SW 1271 (cell line): ENCODE measurements at regions not wholly inside any gene's neighbourhood (a gene's known extent, or its start where the extent isn't known, plus 50 kb on each side); places are given as distances from the start of the nearest gene placed in this dataset.
A peak's percentile ranks its signal among the peaks of the same experiment; 100 is the strongest.

Experiments used
- DNase-seq, 2 experiments: peaks; one replicate each; lab custom pipeline; 2025; lab: John Stamatoyannopoulos, UW

GRCh38 chr14:27386391-27386790 is 788.6 kb upstream of the NOVA1 start:
- no peak for DNase-seq

GRCh38 chr14:27387463-27387862 is 789.6 kb upstream of the NOVA1 start:
- DNase-seq, result no peak

- DNase-seq, result no peak
Observed at GRCh38 chr14:27389402-27389801, 791.6 kb upstream of the NOVA1 start.

- DNase-seq, result no peak
Observed at GRCh38 chr14:27390155-27390554, 792.3 kb upstream of the NOVA1 start.

- no peak for DNase-seq
Observed at GRCh38 chr14:27391331-27391730, 793.5 kb upstream of the NOVA1 start.

DNA sequence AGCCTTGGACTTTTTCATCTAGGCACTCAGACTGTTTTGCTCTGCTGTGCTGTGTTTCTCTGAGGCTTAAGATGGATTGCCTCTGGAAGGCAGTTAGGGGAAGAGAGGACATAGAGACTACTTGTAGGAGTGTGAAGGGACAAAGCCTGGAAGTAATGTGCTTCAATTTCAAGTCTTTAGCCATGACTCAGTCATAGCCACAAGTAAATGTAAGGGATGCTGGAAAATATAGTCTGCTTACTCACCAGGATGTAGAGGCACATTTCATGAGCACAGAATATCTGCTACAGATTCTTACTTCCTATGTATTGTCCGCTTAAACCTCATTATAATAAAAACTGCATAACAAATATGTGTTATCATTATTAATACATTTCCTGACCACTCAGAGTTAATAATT is 794.3 kb upstream of the NOVA1 start:
- no peak for DNase-seq

GRCh38 chr14:27409944-27410343 is 812.1 kb upstream of the NOVA1 start:
- DNase-seq, result no peak

GRCh38 chr14:27410981-27411380 is 813.1 kb upstream of the NOVA1 start:
- no peak for DNase-seq

DNA sequence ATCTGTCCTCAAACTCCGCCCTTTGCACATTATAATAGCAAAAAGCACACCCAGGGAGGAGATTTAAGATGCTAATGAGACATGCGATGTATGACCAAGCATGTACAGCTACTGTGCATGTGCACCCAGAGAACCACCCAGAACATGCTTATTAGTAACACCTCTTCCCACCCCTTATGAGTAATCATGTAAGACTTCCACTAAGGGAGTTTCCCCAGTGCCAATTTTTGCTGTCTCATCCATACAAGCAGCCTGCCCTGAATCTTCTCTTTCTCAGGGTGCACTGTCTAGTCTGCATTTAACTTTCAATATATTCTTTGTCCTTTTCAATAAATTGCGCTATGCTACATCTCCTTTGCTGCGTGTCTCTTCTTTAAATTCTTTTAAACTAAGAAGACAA is 830.0 kb upstream of the NOVA1 start:
- peak in 1 of 2 experiments; percentile 11 for DNase-seq

DNA sequence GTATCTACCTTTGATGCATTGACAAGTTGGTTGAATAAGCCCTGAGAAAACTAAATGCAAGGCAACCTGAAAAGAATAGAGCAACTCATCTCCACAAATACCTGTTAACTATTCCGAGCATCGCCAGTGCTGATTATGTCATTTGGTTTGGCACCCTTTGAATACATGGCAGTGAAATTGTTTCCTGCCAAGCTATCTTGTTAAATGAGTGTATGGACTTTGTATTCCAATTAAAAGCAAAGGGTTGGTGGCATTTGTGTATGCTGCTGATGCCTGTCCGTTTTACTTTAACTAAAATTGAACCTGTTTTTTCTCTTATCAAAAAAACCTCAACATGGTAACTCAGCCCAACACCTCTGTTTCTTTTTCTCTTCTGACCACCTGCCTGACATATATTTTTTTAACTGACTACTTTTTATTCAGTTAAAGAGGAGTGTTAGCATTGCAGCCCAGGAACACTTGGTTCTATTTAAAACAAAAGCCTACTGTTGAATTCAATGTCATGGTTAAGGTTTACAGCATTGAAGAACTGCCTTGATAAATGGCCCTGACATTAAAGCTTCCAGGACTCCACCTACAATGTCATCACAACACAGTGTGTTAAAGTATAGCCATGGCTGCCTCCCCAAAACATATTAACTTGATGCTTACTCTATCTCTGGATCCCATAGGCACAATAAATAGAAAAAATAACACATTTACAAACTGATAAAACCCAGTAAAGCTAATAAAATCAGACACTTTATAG is 838.3 kb upstream of the NOVA1 start:
- no peak for DNase-seq

DNA sequence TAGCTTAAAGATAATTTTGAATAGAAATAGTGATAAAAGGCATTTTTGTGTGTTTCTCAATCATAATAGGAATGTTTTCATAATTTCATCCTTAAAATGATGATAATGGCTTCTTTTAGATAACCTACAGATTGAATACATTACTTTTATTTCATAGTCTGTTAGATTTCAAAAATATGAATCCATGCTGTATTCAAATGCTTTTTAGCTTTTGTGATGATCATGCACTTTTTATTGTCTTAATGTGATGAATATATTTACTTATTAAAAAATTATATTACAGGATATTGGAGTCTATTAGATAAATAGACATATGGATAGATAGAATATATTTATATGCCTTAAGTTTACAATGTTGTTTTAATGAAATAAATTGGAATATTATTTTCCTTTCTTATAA is 886.8 kb upstream of the NOVA1 start:
- DNase-seq, result no peak

DNA sequence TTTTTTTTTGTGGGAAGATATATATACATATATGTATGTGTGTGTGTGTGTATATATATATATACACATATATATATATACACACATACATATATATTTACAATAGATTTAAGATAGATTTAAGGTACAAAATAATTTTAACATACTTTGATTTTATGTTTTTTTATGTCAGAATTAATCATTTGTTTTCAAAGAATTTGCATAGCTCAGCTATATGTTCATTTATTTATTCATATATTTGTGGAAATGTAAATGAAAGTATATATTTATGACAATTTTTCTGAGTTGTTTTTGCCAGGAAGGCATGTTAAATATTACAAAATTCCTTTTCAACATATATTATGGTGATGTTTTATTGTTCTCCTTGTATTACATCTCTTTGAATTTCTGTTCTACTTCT is 887.4 kb upstream of the NOVA1 start:
- no peak for DNase-seq

DNA sequence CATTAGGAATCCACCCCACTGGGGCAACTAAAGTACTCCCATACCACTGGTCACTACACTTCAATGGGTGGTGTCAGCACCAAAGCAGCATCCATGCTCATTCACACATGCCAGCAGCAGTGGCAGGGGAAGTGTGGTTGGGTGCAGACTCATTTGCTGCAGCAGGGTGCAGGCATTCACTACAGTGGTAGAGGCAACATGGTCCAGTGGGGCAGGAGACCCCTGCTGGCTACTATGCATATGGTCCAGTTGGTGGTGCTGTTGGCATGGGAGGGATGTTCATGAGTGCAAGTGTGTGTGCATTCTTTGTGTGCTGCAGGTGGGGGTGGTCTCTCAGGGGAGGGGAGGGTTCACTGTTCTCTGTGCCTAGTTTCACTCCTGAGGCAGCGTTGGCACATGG is 908.4 kb upstream of the NOVA1 start:
- no peak for DNase-seq

GRCh38 chr14:27528328-27528727 is 930.5 kb upstream of the NOVA1 start:
- peak in 1 of 2 experiments; percentile 55 for DNase-seq

DNA sequence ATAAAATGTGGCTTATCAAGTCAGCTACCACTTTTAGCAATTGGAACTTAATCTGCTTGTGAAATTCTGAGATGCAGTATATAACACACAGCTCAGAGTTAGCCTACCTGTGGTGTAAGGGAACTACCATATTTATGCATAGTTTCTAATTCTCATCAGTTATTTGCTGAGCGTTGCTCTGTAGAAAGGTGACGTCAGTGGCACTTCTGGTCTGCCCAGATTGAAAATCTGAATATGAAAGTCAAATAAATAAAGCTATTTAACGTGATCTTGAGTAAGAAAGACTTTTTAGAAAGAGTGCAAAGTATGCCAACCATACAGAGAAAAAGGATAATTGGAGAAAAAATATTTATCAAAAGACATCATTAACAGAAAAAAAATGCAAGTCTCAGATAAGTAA is 938.9 kb upstream of the NOVA1 start:
- no peak for DNase-seq

DNA sequence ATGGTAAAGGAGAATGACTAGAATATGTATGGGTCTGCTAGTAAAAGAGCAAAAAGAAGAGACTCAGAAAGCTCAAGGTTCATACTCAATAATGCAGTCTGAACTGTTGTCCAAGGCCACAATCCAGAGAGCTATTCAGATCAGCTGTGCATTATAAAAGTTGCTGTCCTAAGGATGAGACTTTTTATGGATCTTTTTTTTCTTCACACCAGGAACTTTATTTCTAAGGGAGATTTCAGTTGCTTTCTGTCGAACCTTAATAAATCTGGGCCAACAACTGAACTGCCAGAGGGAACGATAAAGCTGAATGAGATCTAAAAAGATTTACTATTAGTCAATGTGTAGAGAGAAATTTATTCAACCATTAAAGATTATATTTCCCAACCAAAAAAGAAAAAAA is 948.3 kb upstream of the NOVA1 start:
- no peak for DNase-seq

- DNase-seq, result peak in 1 of 2 experiments; percentile 7
Observed at GRCh38 chr14:27553790-27554189, 956.0 kb upstream of the NOVA1 start.

DNA sequence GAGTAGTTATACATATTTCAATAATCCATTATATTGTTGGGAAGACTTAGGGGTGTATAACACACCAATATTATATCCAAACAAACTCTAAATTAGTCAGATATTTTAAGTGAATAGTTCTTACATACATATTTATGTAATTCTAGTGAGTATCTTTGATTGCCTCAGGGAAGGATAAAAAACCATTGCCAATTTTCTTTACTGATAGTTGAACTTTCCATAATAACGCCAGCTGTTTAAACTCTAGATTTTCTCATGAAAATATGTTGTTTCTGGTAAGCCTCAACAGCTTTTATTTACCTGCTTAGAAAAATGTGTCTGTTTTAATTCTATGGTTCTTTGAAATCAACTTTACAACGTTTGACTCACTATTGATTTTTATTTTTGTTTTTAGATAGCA is 959.6 kb upstream of the NOVA1 start:
- DNase-seq, result no peak

DNA sequence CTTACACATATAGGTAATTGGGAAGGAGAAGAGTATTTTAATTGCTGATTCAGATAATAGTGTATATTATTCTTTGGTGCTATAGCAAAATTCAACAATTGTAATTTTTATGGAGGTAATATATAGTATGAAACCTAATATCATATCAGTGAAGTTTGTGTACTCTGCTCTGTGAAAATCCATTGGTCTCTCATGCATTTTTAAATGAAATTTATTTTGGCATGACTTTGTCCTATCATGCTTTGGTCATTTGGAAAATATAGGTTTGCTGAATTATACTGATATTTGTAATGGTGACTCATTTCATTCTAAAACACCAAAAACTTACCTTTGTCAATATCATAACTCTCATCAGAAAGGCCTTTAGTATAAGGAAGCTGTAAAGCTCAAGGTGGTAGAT is 962.0 kb upstream of the NOVA1 start:
- no peak for DNase-seq

GRCh38 chr14:27566843-27567382 is 969.1 kb upstream of the NOVA1 start:
- no peak for DNase-seq

GRCh38 chr14:27573018-27573417 is 975.2 kb upstream of the NOVA1 start:
- DNase-seq, result no peak

DNA sequence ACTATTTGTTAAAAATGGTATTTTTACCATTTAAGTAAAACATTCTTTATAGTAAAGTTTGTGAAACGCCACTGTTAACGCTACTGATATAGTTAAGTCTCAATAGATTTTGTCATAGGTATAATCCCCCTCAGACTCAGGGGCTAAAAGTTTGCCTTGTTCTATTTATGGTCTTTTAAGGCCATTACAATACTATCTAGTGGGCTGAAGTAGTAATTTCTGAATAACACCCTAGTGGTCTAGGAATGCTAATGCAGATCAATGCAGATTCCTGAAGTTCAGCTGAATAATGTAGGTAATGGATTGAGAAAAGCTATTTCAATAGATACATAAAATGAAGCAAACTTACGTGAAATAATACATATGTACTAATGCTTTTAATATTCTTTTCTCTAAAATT is 989.3 kb upstream of the NOVA1 start:
- DNase-seq, result no peak

GRCh38 chr14:27605282-27605681 is 1007.4 kb upstream of the NOVA1 start:
- DNase-seq, result no peak

- DNase-seq, result no peak
Observed at GRCh38 chr14:27608377-27608776, 1010.5 kb upstream of the NOVA1 start.
